B cell (primary cell): ENCODE measurements at regions not wholly inside any gene's neighbourhood (a gene's known extent, or its start where the extent isn't known, plus 50 kb on each side); places are given as distances from the start of the nearest gene placed in this dataset.

ENCODE experiments used
- ATAC-seq: fragments of 200-7000 bp; cut with Tn5 transposase; one replicate; pipeline ENCODE4 v1.10.0; 2021; ENCODE audit warnings: low read depth, mild to moderate bottlenecking, moderate number of reproducible peaks, moderate library complexity
- CTCF ChIA-PET: fragments of 350-600 bp; sonication (Branson Sonifier 250); formaldehyde crosslinking; loops from one replicate; lab custom pipeline; 2021; ENCODE audit warnings: antibody characterized with exemption, inconsistent platforms; lab: Charles Lee
- POLR2A ChIA-PET: fragments of 350-600 bp; sonication (Branson Sonifier 250); formaldehyde crosslinking; loops from one replicate; lab custom pipeline; 2021; ENCODE audit warnings: antibody characterized with exemption; lab: Charles Lee
- DNase-seq: peaks from one replicate; pipeline ENCODE4 v3.0.0; 2013
- H2AFZ ChIP-seq: 2 replicates; pipeline ENCODE4 v1.6.1; 2012; ENCODE audit warnings: mild to moderate bottlenecking, low read depth, low read length; ENCODE audit not compliant: insufficient read depth, poor library complexity, severe bottlenecking
- H3K27ac ChIP-seq, 2 donors: 1 replicate in 1 of 2; 2 replicates in 1 of 2; pipeline ENCODE4 v1.5.1; 2012 to 2013; ENCODE audit warnings: low read length in 2 of 2, mild to moderate bottlenecking in 2 of 2, moderate library complexity in 1 of 2
- H3K27me3 ChIP-seq, 4 experiments: fragments of 200-600 bp in 1 of 4; sonication (generic) in 1 of 4; replicated peaks in 1 of 4; 1 replicate in 2 of 4; 2 replicates in 2 of 4; pipeline versions ENCODE4 v1.6.1 to v1.7.0; 2013 to 2016; ENCODE audit warnings: low read length in 3 of 4, mild to moderate bottlenecking in 2 of 4, mixed read lengths in 1 of 4, moderate library complexity in 1 of 4; ENCODE audit not compliant: insufficient read depth in 4 of 4, control insufficient read depth in 3 of 4; ENCODE audit errors: control extremely low read depth in 1 of 4
- H3K36me3 ChIP-seq, 2 experiments: replicated peaks in 1 of 2; 1 replicate in 1 of 2; 2 replicates in 1 of 2; pipeline versions ENCODE4 v1.6.1 to v1.7.1; 2013; ENCODE audit warnings: low read length in 1 of 2; ENCODE audit not compliant: insufficient read depth in 2 of 2, control insufficient read depth in 1 of 2; ENCODE audit errors: control extremely low read depth in 1 of 2, extremely low read depth in 1 of 2
- H3K4me1 ChIP-seq, 2 donors: fragments of 200-600 bp in 1 of 2; sonication (generic) in 1 of 2; 1 replicate in 1 of 2; 2 replicates in 1 of 2; pipeline versions ENCODE4 v1.5.1 to v1.6.1; 2013 to 2017; ENCODE audit warnings: low read length in 2 of 2; ENCODE audit not compliant: control insufficient read depth in 2 of 2, insufficient read depth in 2 of 2
- H3K4me2 ChIP-seq: replicated peaks from 2 replicates; pipeline ENCODE3; 2012; ENCODE audit warnings: mild to moderate bottlenecking, low read depth, low read length; ENCODE audit not compliant: poor library complexity, severe bottlenecking
- H3K4me3 ChIP-seq, 5 experiments: fragments of 200-600 bp in 1 of 5; sonication (generic) in 1 of 5; 1 replicate in 3 of 5; 2 replicates in 2 of 5; pipeline versions ENCODE4 v1.5.1 to v1.7.0; 2011 to 2016; ENCODE audit warnings: low read length in 4 of 5, mild to moderate bottlenecking in 4 of 5, low read depth in 2 of 5, control low read depth in 1 of 5, moderate library complexity in 1 of 5; ENCODE audit not compliant: insufficient read depth in 1 of 5; ENCODE audit errors: control extremely low read depth in 1 of 5, extremely low read depth in 1 of 5
- H3K79me2 ChIP-seq: fragments of 200-600 bp; sonication (generic); one replicate; pipeline ENCODE4 v1.6.0; 2016; ENCODE audit warnings: low read length; ENCODE audit not compliant: control insufficient read depth, insufficient read depth
- H3K9ac ChIP-seq: fragments of 200-600 bp; sonication (generic); 2 replicates; pipeline ENCODE4 v1.6.1; 2017; ENCODE audit warnings: mild to moderate bottlenecking, low read length, moderate library complexity
- H3K9me3 ChIP-seq, 3 donors: one replicate each; pipeline versions ENCODE4 v1.6.1 to v1.7.1; 2013; ENCODE audit warnings: low read length in 2 of 3; ENCODE audit not compliant: control insufficient read depth in 2 of 3, insufficient read depth in 1 of 3; ENCODE audit errors: control extremely low read depth in 1 of 3
- H4K20me1 ChIP-seq: 2 replicates; pipeline ENCODE4 v1.6.0; 2012; ENCODE audit warnings: mild to moderate bottlenecking, low read length; ENCODE audit not compliant: insufficient read depth, control insufficient read depth, poor library complexity, severe bottlenecking
- H3K27ac Mint-ChIP-seq: one replicate; pipeline ENCODE4 v1.8.0; 2021; ENCODE audit warnings: mixed read lengths
- H3K27me3 Mint-ChIP-seq: one replicate; pipeline ENCODE4 v1.8.0; 2021; ENCODE audit warnings: mixed read lengths
- H3K4me1 Mint-ChIP-seq: one replicate; pipeline ENCODE4 v1.8.0; 2021; ENCODE audit warnings: mixed read lengths
- H3K4me3 Mint-ChIP-seq: one replicate; pipeline ENCODE4 v1.8.0; 2021; ENCODE audit warnings: mixed read lengths
- H3K9me3 Mint-ChIP-seq: one replicate; pipeline ENCODE4 v1.8.0; 2022; ENCODE audit warnings: mixed read lengths; ENCODE audit not compliant: insufficient read depth
- EZH2 ChIP-seq: IDR thresholded peaks from 2 replicates; pipeline ENCODE4 v1.6.1; 2012; ENCODE audit warnings: borderline replicate concordance, low read depth, mild to moderate bottlenecking, moderate library complexity, low read length; ENCODE audit not compliant: insufficient read depth, poor library complexity, severe bottlenecking
- WGBS: methylation state at CpG from one replicate; pipeline ENCODE4 v1.1.5; 2013; ENCODE audit warnings: missing lambda C conversion rate; ENCODE audit not compliant: insufficient coverage; 5-methylcytosine and 5-hydroxymethylcytosine counted together
- intact Hi-C: fragments of 100-400 bp; cut with micrococcal nuclease; formaldehyde crosslinking; loops from one replicate; pipeline ENCODE4 v1.10.0; 2022
- TF ChIP-seq, protein P1 (sequence below): fragments of 200-600 bp; IDR thresholded peaks from one replicate; pipeline ENCODE4 v1.8.0; 2022; ENCODE audit warnings: antibody characterized with exemption, mild to moderate bottlenecking

DNA sequence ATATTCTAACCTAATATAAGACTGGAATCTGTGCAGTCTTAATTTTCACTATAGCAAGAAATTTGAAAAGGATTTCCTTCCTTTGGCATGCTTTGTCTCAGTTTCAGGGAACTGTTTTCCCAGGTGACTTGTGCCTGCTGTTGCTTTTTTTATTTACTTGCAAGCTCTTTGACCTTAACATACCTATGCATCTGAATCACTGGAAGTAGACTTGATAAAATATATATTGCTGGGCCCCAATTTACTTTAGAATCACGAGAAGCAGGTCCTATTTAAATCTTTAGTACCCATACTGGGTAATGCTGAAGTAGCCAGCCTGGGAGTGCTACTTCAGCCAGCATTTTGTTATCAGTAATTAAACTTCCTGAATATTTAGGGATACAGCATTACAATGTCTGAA lies 257.9 kb upstream of the ALCAM start:
- WGBS = no CpG with 5 or more reads among the region's 1 CpG
- DNase-seq (no peak), ATAC-seq (no peak)
- no peak overlapping the region for H3K4me3 Mint-ChIP-seq
- Histone ChIP-seq H4K20me1 (no peaks in the 10 kb centered on the region), H3K9me3 (peaks cover 0 to 2% (median 0%) of the 10 kb centered on the region in 3 donors), H3K27me3 (no peaks in the 10 kb centered on the region), H3K4me3 (no peak overlapping the region), H2AFZ (no peak overlapping the region), H3K36me3 (no peaks in the 10 kb centered on the region), H3K4me1 (no peaks in the 10 kb centered on the region), H3K27ac (no peak overlapping the region), H3K4me2 (no peak overlapping the region), H3K79me2 (no peaks in the 10 kb centered on the region), H3K9ac (no peak overlapping the region)
- peaks cover 3% of the 10 kb centered on the region for H3K27me3 Mint-ChIP-seq
- TF ChIP-seq EZH2 = no peak
- TF ChIP-seq, protein P1, sequence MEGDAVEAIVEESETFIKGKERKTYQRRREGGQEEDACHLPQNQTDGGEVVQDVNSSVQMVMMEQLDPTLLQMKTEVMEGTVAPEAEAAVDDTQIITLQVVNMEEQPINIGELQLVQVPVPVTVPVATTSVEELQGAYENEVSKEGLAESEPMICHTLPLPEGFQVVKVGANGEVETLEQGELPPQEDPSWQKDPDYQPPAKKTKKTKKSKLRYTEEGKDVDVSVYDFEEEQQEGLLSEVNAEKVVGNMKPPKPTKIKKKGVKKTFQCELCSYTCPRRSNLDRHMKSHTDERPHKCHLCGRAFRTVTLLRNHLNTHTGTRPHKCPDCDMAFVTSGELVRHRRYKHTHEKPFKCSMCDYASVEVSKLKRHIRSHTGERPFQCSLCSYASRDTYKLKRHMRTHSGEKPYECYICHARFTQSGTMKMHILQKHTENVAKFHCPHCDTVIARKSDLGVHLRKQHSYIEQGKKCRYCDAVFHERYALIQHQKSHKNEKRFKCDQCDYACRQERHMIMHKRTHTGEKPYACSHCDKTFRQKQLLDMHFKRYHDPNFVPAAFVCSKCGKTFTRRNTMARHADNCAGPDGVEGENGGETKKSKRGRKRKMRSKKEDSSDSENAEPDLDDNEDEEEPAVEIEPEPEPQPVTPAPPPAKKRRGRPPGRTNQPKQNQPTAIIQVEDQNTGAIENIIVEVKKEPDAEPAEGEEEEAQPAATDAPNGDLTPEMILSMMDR = no peak
- intact Hi-C loops = no loop called here
- H3K27ac Mint-ChIP-seq = no peak overlapping the region
- H3K9me3 Mint-ChIP-seq = peaks cover 3% of the 10 kb centered on the region
- no peaks in the 10 kb centered on the region for H3K4me1 Mint-ChIP-seq
- CTCF ChIA-PET = no interaction called here
- POLR2A ChIA-PET = no interaction called here

DNA sequence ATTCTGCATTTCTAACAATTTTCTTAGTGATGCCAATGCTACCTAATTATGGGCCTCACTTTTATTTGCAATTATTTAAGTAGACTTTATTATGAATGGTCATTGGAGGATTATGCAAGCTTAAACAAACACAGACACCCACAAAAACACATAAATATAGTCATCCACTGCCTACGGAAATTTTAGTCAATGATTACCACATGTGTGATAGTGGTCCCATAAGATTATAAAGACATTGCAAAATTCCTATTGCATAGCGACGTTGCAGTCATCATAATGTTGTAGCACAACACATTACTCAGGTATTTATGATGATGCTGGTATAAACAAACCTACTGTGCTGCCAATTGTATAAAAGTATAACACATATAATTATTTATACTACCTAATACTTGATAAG lies 247.8 kb upstream of the ALCAM start:
- TF ChIP-seq, protein P1 = no peak
- no peak for TF ChIP-seq EZH2
- Histone ChIP-seq H3K9ac (no peak overlapping the region), H3K4me2 (no peak overlapping the region), H3K27me3 (no peaks in the 10 kb centered on the region), H3K4me1 (no peaks in the 10 kb centered on the region), H3K9me3 (peaks cover 0 to 4% (median 0%) of the 10 kb centered on the region in 3 donors), H2AFZ (no peak overlapping the region), H3K27ac (no peak overlapping the region), H3K36me3 (no peaks in the 10 kb centered on the region), H4K20me1 (no peaks in the 10 kb centered on the region), H3K4me3 (no peak overlapping the region), H3K79me2 (no peaks in the 10 kb centered on the region)
- no peak overlapping the region for H3K4me3 Mint-ChIP-seq
- no peaks in the 10 kb centered on the region for H3K9me3 Mint-ChIP-seq
- ChIA-PET POLR2A (no interaction called here), CTCF (no interaction called here)
- WGBS = 67% methylated on average over 1 of the region's 3 CpGs
- no peak overlapping the region for H3K27ac Mint-ChIP-seq
- DNase-seq = no peak
- no peaks in the 10 kb centered on the region for H3K4me1 Mint-ChIP-seq
- intact Hi-C loops = no loop called here
- no peaks in the 10 kb centered on the region for H3K27me3 Mint-ChIP-seq
- ATAC-seq = no peak
